Immature natural killer cell (primary cell): ENCODE measurements at regions not wholly inside any gene's neighbourhood (a gene's known extent, or its start where the extent isn't known, plus 50 kb on each side); places are given as distances from the start of the nearest gene placed in this dataset.

Experiments
- DNase-seq, 3 donors: peaks; one replicate each; pipeline ENCODE4 v3.0.0; 2022; ENCODE audit warnings: mixed read lengths in 1 of 3
- H3K27ac Mint-ChIP-seq, 6 donors: one replicate each; pipeline ENCODE4 v1.8.0; 2020; ENCODE audit warnings: mixed read lengths in 6 of 6, mild to moderate bottlenecking in 5 of 6, inconsistent platforms in 4 of 6, moderate library complexity in 3 of 6
- H3K27me3 Mint-ChIP-seq, 3 donors: one replicate each; pipeline ENCODE4 v1.8.0; 2020 to 2021; ENCODE audit warnings: low read depth in 3 of 3, mild to moderate bottlenecking in 3 of 3, mixed read lengths in 3 of 3, moderate library complexity in 3 of 3, inconsistent platforms in 1 of 3
- H3K36me3 Mint-ChIP-seq, 3 donors: one replicate each; pipeline ENCODE4 v1.8.0; 2020; ENCODE audit warnings: mixed read lengths in 3 of 3, inconsistent platforms in 2 of 3, mild to moderate bottlenecking in 2 of 3
- H3K4me1 Mint-ChIP-seq, 2 donors: one replicate each; pipeline ENCODE4 v1.8.0; 2020; ENCODE audit warnings: inconsistent platforms in 2 of 2, mild to moderate bottlenecking in 2 of 2, mixed read lengths in 2 of 2, moderate library complexity in 1 of 2
- H3K4me3 Mint-ChIP-seq, 5 donors: one replicate each; pipeline ENCODE4 v1.8.0; 2020; ENCODE audit warnings: mild to moderate bottlenecking in 5 of 5, mixed read lengths in 5 of 5, inconsistent platforms in 3 of 5, moderate library complexity in 3 of 5
- H3K9me3 Mint-ChIP-seq, 6 donors: one replicate each; pipeline ENCODE4 v1.8.0; 2020; ENCODE audit warnings: mild to moderate bottlenecking in 6 of 6, mixed read lengths in 6 of 6, inconsistent platforms in 4 of 6, moderate library complexity in 3 of 6

- Mint-ChIP-seq H3K9me3 (peaks cover 1 to 33% (median 9%) of the 10 kb centered on the region in 6 donors), H3K4me3 (no peak overlapping the region), H3K36me3 (no peaks in the 10 kb centered on the region)
These were observed 152.2 kb downstream of the TFAP2B start for GRCh38 chr6:50970908-50971307.

GRCh38 chr6:50973464-50973863 lies 154.8 kb downstream of the TFAP2B start:
- no peak overlapping the region for H3K27ac Mint-ChIP-seq
- DNase-seq, result no peak
- no peak overlapping the region for H3K4me3 Mint-ChIP-seq
- H3K4me1 Mint-ChIP-seq, result no peaks in the 10 kb centered on the region
- H3K9me3 Mint-ChIP-seq, result peaks cover 1 to 36% (median 13%) of the 10 kb centered on the region in 6 donors
- no peaks in the 10 kb centered on the region for H3K27me3 Mint-ChIP-seq
- H3K36me3 Mint-ChIP-seq, result no peaks in the 10 kb centered on the region

More at GRCh38 chr6:50970908-50971307, 152.2 kb downstream of the TFAP2B start:
- Mint-ChIP-seq H3K4me1 (no peaks in the 10 kb centered on the region), H3K27ac (no peak overlapping the region), H3K27me3 (no peaks in the 10 kb centered on the region)
- no peak for DNase-seq

GRCh38 chr6:50974319-50974718 lies 155.6 kb downstream of the TFAP2B start:
- Mint-ChIP-seq H3K27me3 (no peaks in the 10 kb centered on the region), H3K9me3 (peaks cover 3 to 30% (median 9%) of the 10 kb centered on the region in 6 donors), H3K4me3 (no peak overlapping the region), H3K36me3 (no peaks in the 10 kb centered on the region), H3K27ac (no peak overlapping the region), H3K4me1 (no peaks in the 10 kb centered on the region)
- DNase-seq, result no peak

- H3K27ac Mint-ChIP-seq, result no peak overlapping the region
- H3K9me3 Mint-ChIP-seq, result peaks cover 2 to 30% (median 9%) of the 10 kb centered on the region in 6 donors
- no peaks in the 10 kb centered on the region for H3K4me1 Mint-ChIP-seq
- DNase-seq, result no peak
- no peaks in the 10 kb centered on the region for H3K27me3 Mint-ChIP-seq
- H3K4me3 Mint-ChIP-seq, result no peak overlapping the region
- H3K36me3 Mint-ChIP-seq, result no peaks in the 10 kb centered on the region
These were observed 156.5 kb downstream of the TFAP2B start for GRCh38 chr6:50975216-50975615.

- DNase-seq, result no peak
- no peak overlapping the region for H3K27ac Mint-ChIP-seq
- H3K4me3 Mint-ChIP-seq, result no peak overlapping the region
- no peaks in the 10 kb centered on the region for H3K36me3 Mint-ChIP-seq
- no peaks in the 10 kb centered on the region for H3K4me1 Mint-ChIP-seq
- no peaks in the 10 kb centered on the region for H3K27me3 Mint-ChIP-seq
- peaks cover 2 to 32% (median 8%) of the 10 kb centered on the region in 6 donors for H3K9me3 Mint-ChIP-seq
These were observed 158.2 kb downstream of the TFAP2B start for GRCh38 chr6:50976907-50977306.

GRCh38 chr6:50977796-50978195 lies 159.1 kb downstream of the TFAP2B start:
- Mint-ChIP-seq H3K27ac (no peak overlapping the region), H3K4me3 (no peak overlapping the region), H3K9me3 (peaks cover 2 to 32% (median 7%) of the 10 kb centered on the region in 6 donors), H3K4me1 (no peaks in the 10 kb centered on the region), H3K27me3 (no peaks in the 10 kb centered on the region), H3K36me3 (no peaks in the 10 kb centered on the region)
- no peak for DNase-seq

GRCh38 chr6:50978380-50979170 lies 159.9 kb downstream of the TFAP2B start:
- DNase-seq, result no peak
- Mint-ChIP-seq H3K27me3 (no peaks in the 10 kb centered on the region), H3K36me3 (no peaks in the 10 kb centered on the region), H3K27ac (no peak overlapping the region), H3K4me1 (no peaks in the 10 kb centered on the region), H3K4me3 (no peak overlapping the region), H3K9me3 (peaks cover 2 to 38% (median 6%) of the 10 kb centered on the region in 6 donors)

- H3K4me3 Mint-ChIP-seq, result no peak overlapping the region
- H3K4me1 Mint-ChIP-seq, result no peaks in the 10 kb centered on the region
- DNase-seq, result no peak
- H3K9me3 Mint-ChIP-seq, result peaks cover 2 to 43% (median 6%) of the 10 kb centered on the region in 6 donors
- no peak overlapping the region for H3K27ac Mint-ChIP-seq
- no peaks in the 10 kb centered on the region for H3K27me3 Mint-ChIP-seq
- H3K36me3 Mint-ChIP-seq, result no peaks in the 10 kb centered on the region
These were observed 160.5 kb downstream of the TFAP2B start for GRCh38 chr6:50979171-50979525.

- no peak for DNase-seq
- H3K9me3 Mint-ChIP-seq, result peaks cover 3 to 35% (median 10%) of the 10 kb centered on the region in 6 donors
- H3K36me3 Mint-ChIP-seq, result no peaks in the 10 kb centered on the region
- H3K27me3 Mint-ChIP-seq, result no peaks in the 10 kb centered on the region
- no peaks in the 10 kb centered on the region for H3K4me1 Mint-ChIP-seq
- no peak overlapping the region for H3K27ac Mint-ChIP-seq
- H3K4me3 Mint-ChIP-seq, result no peak overlapping the region
These were observed 165.5 kb downstream of the TFAP2B start for GRCh38 chr6:50984135-50984534.

- Mint-ChIP-seq H3K36me3 (no peaks in the 10 kb centered on the region), H3K4me1 (no peaks in the 10 kb centered on the region), H3K27ac (no peak overlapping the region), H3K27me3 (no peaks in the 10 kb centered on the region), H3K4me3 (no peak overlapping the region), H3K9me3 (peaks cover 4 to 30% (median 17%) of the 10 kb centered on the region in 6 donors)
- no peak for DNase-seq
These were observed 167.6 kb downstream of the TFAP2B start for GRCh38 chr6:50986319-50986718.

- H3K36me3 Mint-ChIP-seq, result no peaks in the 10 kb centered on the region
- H3K27ac Mint-ChIP-seq, result no peak overlapping the region
- H3K27me3 Mint-ChIP-seq, result no peaks in the 10 kb centered on the region
- no peaks in the 10 kb centered on the region for H3K4me1 Mint-ChIP-seq
- no peak for DNase-seq
- H3K9me3 Mint-ChIP-seq, result peaks cover 4 to 25% (median 15%) of the 10 kb centered on the region in 6 donors
- no peak overlapping the region for H3K4me3 Mint-ChIP-seq
These were observed 170.5 kb downstream of the TFAP2B start for GRCh38 chr6:50989123-50989522.

GRCh38 chr6:50990750-50991446 lies 172.2 kb downstream of the TFAP2B start:
- H3K4me1 Mint-ChIP-seq, result no peaks in the 10 kb centered on the region
- no peaks in the 10 kb centered on the region for H3K36me3 Mint-ChIP-seq
- H3K9me3 Mint-ChIP-seq, result peaks cover 4 to 21% (median 11%) of the 10 kb centered on the region in 6 donors
- H3K27me3 Mint-ChIP-seq, result no peaks in the 10 kb centered on the region
- no peak overlapping the region for H3K4me3 Mint-ChIP-seq
- no peak for DNase-seq
- H3K27ac Mint-ChIP-seq, result no peak overlapping the region

GRCh38 chr6:50992232-50992631 lies 173.6 kb downstream of the TFAP2B start:
- Mint-ChIP-seq H3K36me3 (no peaks in the 10 kb centered on the region), H3K9me3 (peaks cover 4 to 21% (median 11%) of the 10 kb centered on the region in 6 donors), H3K27me3 (peaks cover 0 to 2% (median 0%) of the 10 kb centered on the region in 3 donors), H3K27ac (no peak overlapping the region), H3K4me3 (no peak overlapping the region), H3K4me1 (no peaks in the 10 kb centered on the region)
- DNase-seq, result no peak
